HG02884 (cell line): ENCODE measurements at regions not wholly inside any gene's neighbourhood (a gene's known extent, or its start where the extent isn't known, plus 50 kb on each side); places are given as distances from the start of the nearest gene placed in this dataset.

Experiments used
- ATAC-seq: cut with Tn5 transposase; IDR thresholded peaks from one replicate; pipeline ENCODE4 v1.9.1; 2021; ENCODE audit warnings: mild to moderate bottlenecking, moderate library complexity; ENCODE audit not compliant: unreplicated experiment

- no peak for ATAC-seq
Observed at GRCh38 chr21:16519644-16520043, 789.9 kb downstream of the USP25 start.

DNA sequence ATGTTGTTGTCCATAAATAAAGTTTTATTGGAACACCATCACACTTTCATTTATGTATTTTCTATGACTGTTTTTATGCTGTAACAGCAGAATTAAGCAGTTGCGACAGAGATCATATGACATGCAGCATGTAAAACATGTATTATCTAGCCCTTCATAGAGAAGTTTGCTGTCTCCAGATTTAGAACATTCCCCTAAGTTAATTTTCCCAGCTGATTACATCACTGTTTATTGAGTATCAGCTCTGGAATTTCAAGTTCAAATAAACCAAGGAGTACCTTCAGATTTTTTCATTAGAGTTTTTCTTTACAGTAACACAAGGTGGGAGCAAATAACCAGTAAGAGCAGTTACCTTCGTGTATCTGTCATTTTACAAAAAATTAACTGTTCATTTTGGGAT lies 792.8 kb downstream of the USP25 start:
- ATAC-seq: no peak

- ATAC-seq: no peak
Observed at GRCh38 chr21:16530656-16531055, 800.9 kb downstream of the USP25 start.

DNA sequence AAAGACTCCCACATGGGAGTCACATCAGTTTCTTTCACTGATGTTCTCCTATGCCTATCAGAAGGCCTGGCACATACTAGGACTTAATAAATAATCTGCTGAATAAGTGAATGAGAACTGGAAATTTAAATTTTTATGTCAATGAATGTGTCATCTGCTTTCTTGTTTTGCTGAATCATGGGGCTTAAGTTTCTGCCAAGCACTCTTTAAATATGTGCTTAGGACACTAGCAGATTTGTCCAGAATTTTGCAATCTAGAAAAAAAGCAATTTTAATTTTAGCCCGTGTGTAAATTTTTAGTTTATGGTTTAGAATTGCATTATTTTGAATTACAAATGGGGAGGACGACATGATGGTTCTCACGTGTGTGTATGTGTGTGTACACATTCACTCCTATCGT lies 803.1 kb downstream of the USP25 start:
- ATAC-seq: no peak

- ATAC-seq: no peak
Observed at GRCh38 chr21:16533692-16534407, 804.1 kb downstream of the USP25 start.

DNA sequence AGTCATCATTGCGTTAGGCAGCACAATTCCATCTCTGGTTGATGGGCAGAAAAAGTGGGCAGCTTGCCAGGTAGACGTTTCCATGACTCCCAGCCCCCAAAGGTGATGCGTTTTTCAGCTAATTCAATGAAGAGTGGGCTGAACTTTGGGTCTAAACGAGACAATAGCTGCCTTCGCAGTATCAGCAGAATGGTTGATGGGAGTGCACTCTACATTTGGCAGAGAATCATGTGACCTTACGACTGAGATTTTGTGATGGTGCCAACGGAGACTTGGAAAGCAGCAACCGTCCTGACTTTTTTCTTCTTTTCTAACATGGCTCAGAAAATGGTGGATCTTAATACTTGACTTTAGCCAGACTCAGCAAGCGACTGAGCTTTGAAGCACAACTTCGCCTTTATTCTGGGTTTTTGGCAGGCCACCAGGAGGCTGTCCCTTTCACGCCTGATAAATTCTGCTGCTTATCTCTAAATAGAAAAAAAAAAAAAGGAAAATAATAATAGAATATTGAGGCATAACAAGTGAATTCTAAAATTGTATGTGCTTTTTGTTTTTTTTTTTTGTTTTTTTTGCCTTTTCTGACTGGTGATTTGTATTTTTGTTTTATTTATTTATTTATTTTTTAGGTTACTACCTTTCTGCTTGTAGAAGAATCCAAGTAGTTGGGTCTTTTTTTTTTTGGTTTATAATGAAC lies 804.8 kb downstream of the USP25 start:
- ATAC-seq: no peak

GRCh38 chr21:16535102-16535422 lies 805.3 kb downstream of the USP25 start:
- no peak for ATAC-seq

DNA sequence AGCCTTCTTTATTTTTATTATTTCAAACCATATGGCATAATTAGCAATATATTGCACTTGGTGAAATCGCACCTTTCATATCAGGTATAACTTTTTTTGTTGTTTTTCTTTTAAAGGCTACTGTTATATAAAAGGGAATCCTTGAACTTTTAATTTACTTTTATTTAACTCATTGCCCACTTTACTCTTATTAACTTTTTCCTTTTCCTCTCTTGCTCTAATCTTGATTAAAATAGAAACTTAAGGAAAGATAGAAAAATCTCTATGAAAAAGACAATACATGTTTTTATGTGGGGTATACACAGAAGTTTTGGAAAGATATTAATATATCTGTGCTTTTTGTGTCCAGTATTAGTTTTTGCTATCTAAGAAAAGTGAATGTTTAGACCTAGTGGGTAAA lies 805.8 kb downstream of the USP25 start:
- no peak for ATAC-seq

- no peak for ATAC-seq
Observed at GRCh38 chr21:16536140-16536539, 806.4 kb downstream of the USP25 start.

- ATAC-seq: no peak
Observed at GRCh38 chr21:16536643-16537434, 807.1 kb downstream of the USP25 start.

- no peak for ATAC-seq
Observed at GRCh38 chr21:16537501-16537900, 807.7 kb downstream of the USP25 start.

DNA sequence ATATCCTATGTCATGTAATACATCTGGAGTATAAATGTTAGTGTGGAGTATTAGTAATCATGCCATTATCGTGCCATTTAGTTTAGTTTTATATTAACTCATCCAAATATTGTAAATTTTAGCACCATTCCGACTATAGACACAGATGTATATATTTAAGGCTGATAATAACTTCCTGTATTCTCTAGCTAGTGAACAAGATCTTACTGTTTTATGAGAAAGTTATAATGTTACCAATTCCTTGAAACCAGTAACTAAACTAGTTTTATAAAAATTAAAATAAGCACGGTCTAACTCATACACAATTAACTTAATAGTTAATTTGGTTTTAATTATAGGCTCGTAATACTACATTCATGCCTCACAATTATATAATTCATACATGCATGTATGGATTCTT lies 808.6 kb downstream of the USP25 start:
- no peak for ATAC-seq

GRCh38 chr21:16538936-16539440 lies 809.2 kb downstream of the USP25 start:
- no peak for ATAC-seq

DNA sequence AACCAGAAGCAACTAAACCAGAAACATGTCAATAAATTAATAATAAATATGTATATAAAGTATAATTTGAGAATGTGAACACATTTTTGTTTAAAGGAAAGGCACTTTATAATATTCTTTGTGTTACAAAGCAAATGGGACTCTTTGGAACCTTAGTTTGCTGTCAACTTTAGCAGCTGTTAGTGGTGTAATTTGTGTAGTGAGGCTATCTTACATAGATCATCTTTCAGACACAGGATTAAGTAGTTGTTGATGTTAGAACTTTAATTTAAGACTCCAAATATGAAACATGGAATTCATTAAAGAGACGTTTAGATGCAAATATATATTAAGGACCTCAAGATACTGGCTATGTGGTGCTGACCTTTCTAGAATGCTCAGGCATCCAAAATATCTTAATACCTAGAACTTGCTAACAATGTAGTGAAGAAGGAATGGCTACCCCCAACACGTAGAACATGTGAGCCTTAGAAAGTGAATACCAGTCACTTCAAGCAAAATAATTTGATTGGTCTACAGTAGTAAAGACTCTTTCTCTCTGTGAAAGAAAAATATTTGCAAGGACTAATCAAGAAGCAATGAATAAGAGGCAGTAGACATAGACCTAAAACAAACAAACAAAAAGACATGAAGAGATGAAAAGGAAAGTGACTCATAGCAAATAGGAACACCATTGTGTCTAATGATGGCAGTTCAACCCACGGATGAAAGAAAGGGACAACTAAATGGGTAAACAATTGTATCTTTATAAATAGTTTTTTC lies 811.4 kb downstream of the USP25 start:
- ATAC-seq: no peak

- no peak for ATAC-seq
Observed at GRCh38 chr21:16550118-16550517, 820.3 kb downstream of the USP25 start.

GRCh38 chr21:16550917-16551741 lies 821.3 kb downstream of the USP25 start:
- ATAC-seq: no peak

- ATAC-seq: no peak
Observed at GRCh38 chr21:16552880-16553279, 823.1 kb downstream of the USP25 start.

DNA sequence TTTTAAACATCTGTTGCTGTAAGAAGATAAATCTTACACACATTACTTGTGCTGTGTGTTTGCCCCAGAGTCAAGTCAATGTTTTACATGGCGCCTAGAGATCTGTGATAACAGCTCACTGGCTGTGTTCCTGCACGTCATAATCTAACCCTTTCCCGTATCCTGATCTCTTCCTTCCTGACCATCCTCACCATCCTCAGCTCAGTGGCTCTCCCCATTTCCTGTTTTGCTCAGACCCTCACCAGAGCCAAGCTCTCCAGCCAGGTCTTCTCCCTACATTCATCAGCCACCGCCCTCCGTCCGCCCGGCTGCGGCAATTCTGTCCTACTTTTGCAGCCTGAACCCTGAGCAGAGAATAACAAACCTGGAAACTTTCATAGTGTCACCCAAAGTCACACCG lies 824.7 kb downstream of the USP25 start:
- no peak for ATAC-seq

DNA sequence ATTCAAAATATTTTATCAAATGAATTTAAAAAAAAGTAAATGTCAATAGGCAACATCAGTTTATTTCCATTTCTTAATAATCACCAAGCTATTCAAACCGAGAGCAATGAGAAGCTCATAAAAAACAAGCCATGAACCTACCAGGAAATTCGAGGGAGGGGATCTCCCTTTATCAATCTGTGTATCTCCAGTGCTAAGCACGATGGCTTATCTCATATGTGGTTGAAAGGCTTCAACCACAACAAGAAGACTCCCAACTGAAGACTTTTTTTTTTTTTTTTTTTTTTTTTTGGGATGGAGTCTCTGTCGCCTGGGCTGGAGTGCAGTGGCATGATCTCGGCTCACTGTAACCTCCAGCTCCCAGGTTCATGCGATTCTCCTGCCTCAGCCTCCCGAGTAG lies 833.3 kb downstream of the USP25 start:
- ATAC-seq: no peak

DNA sequence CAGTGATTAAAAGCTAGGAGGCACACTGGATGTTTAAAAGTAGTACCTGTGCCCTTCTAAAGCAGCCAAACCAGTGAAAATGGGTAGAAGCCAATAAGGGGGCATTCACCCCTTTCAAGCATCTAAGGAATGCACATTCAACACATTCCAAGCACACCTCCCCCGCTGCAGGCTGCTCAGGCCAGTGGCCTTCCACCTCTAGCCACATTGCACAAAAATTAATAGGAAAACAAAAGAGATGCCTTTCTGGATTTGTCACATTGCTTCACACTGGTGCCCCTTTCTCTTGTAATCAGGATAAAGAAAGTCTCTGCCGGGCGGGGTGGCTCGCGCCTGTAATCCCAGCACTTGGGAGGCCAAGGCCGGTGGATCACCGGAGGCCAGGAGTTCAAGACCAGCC lies 834.0 kb downstream of the USP25 start:
- no peak for ATAC-seq
